OCI-LY7 (cell line): ENCODE measurements at regions not wholly inside any gene's neighbourhood (a gene's known extent, or its start where the extent isn't known, plus 50 kb on each side); places are given as distances from the start of the nearest gene placed in this dataset.

Experiments
- BruUV-seq: library from RNA; stranded (reverse); fragments of 400-500 nt; replicated peaks from 2 replicates; lab custom pipeline; 2021; lab: Mats Ljungman, UMichigan
- CTCF ChIA-PET: fragments of 300-600 bp; sonication (Branson Sonifier 250); formaldehyde crosslinking; loops from one replicate; lab custom pipeline; 2022; ENCODE audit warnings: antibody characterized with exemption; ENCODE audit not compliant: unreplicated experiment; lab: Charles Lee
- POLR2A ChIA-PET: fragments of 300-600 bp; sonication (Branson Sonifier 250); formaldehyde crosslinking; loops from one replicate; lab custom pipeline; 2022; ENCODE audit warnings: antibody characterized with exemption; lab: Charles Lee
- DNase-seq: peaks from one replicate; pipeline ENCODE4 v3.0.0-alpha.2; 2015; ENCODE audit warnings: low spot score
- H2AFZ ChIP-seq: fragments of 200-600 bp; sonication (generic), shearing (Covaris generic); 2 replicates; pipeline ENCODE4 v1.6.1; 2014; ENCODE audit warnings: mild to moderate bottlenecking, antibody characterized with exemption, low read length, moderate library complexity
- H3K27ac ChIP-seq: fragments of 200-600 bp; sonication (generic); 2 replicates; pipeline ENCODE4 v1.5.1; 2014; ENCODE audit warnings: mixed run types, low read depth, mild to moderate bottlenecking, moderate library complexity, low read length, inconsistent platforms; ENCODE audit not compliant: poor library complexity, severe bottlenecking
- H3K36me3 ChIP-seq: fragments of 200-600 bp; sonication (generic); 2 replicates; pipeline ENCODE4 v1.6.1; 2014; ENCODE audit warnings: mild to moderate bottlenecking, antibody characterized with exemption, low read length, moderate library complexity, mixed read lengths; ENCODE audit not compliant: insufficient read depth
- H3K4me1 ChIP-seq: fragments of 200-600 bp; sonication (generic); 2 replicates; pipeline ENCODE4 v1.5.1; 2014; ENCODE audit warnings: mild to moderate bottlenecking, low read length; ENCODE audit not compliant: insufficient read depth, poor library complexity, severe bottlenecking
- H3K4me2 ChIP-seq: fragments of 200-600 bp; sonication (generic); 2 replicates; pipeline ENCODE4 v1.6.1; 2014; ENCODE audit warnings: mild to moderate bottlenecking, low read length
- H3K4me3 ChIP-seq: fragments of 200-600 bp; sonication (generic); 2 replicates; pipeline ENCODE4 v1.5.1; 2014; ENCODE audit warnings: mild to moderate bottlenecking, low read depth, low read length; ENCODE audit not compliant: poor library complexity, severe bottlenecking
- H3K79me2 ChIP-seq: fragments of 200-600 bp; sonication (generic); 2 replicates; pipeline ENCODE4 v1.6.1; 2016; ENCODE audit warnings: low read depth, mild to moderate bottlenecking, low read length, moderate library complexity, mixed read lengths; ENCODE audit not compliant: insufficient read depth
- H3K9me2 ChIP-seq: fragments of 200-600 bp; sonication (generic); 2 replicates; pipeline ENCODE4 v1.6.1; 2016; ENCODE audit warnings: mild to moderate bottlenecking, low read length, mixed read lengths; ENCODE audit not compliant: insufficient read depth
- H3K9me3 ChIP-seq: fragments of 200-600 bp; sonication (generic); 2 replicates; pipeline ENCODE4 v1.6.1; 2014; ENCODE audit warnings: mild to moderate bottlenecking, mixed run types, low read length, mixed read lengths
- H4K20me1 ChIP-seq: fragments of 200-600 bp; sonication (generic); 2 replicates; pipeline ENCODE4 v1.6.1; 2014; ENCODE audit warnings: mild to moderate bottlenecking, antibody characterized with exemption, low read length, moderate library complexity, mixed read lengths; ENCODE audit not compliant: insufficient read depth
- EZH2phosphoT487 ChIP-seq: fragments of 200-600 bp; sonication (generic); IDR thresholded peaks from 2 replicates; pipeline ENCODE4 v1.6.1; 2018; ENCODE audit warnings: low read depth, borderline replicate concordance, mild to moderate bottlenecking, mixed run types, antibody characterized with exemption, low read length, moderate library complexity, mixed read lengths
- intact Hi-C: fragments of 100-400 bp; cut with micrococcal nuclease; formaldehyde crosslinking; loops from one replicate; pipeline ENCODE4 v1.10.0; 2022; ENCODE audit not compliant: unreplicated experiment
- TF ChIP-seq, protein P1 (sequence below): fragments of 200-600 bp; sonication (generic); conservative IDR thresholded peaks from 2 replicates; pipeline ENCODE4 v1.5.1; 2014; ENCODE audit warnings: mild to moderate bottlenecking, antibody characterized with exemption, low read length, moderate library complexity, mixed read lengths

DNA sequence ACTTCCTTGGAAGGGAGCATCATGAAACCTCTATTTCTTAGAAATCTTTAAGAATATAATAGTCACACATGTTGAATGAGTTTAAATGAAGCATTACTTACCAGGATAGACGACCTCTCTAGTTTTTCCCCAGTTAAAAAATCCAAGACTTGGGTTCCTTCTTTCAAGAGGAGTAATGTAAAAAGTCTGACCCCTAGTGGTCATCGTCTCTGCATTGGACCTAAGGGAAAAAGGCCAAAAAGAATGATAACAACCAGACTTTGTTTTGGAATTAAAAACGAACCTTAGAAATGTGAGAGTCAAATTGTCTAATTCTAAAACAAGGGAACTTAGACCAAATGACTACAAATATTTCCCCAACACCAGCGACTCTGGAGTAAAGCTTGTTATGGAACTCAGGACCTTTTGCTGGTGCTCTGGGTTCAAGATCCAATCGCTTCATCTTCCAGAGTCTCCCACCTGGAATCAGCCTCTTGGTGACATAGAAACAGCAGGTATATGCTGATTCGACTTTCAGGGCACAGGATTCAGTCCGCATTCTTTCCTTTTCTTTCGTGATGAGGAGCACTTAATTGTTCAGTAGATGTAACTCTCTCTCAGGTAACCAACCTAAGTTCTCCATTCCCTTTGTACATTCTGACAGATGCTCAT, 214.8 kb upstream of the TPRG1 start:
- POLR2A ChIA-PET: interaction anchor here (0.9 to 1.0 kb wide), 2 partner anchors 11 to 865 kb away, joined by 3 read pairs; no protein-coding TSS in a partner anchor

DNA sequence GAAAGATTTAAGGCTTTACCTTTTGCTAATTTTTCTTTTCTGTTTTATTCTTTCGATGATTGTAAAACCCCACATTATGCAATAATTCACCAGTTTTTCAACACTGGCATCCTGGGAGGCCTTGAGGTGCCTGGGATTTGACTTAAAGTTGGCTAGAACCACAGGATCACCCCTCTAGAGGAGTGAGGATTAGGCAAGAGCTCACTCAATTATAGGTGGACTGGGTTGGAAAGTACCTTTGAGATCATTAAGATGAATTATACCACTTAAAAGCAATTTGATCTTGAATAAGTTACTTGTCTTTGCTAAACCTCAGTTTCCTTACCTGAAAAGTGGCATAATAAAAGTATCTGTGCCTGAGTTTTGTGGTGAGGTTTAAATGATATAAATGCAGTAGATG, 212.8 kb upstream of the TPRG1 start:
- H3K36me3 ChIP-seq: no peaks in the 10 kb centered on the region
- DNase-seq: no peak
- H3K9me3 ChIP-seq: no peaks in the 10 kb centered on the region
- no peak overlapping the region for H3K4me3 ChIP-seq
- POLR2A ChIA-PET: interaction anchor here (0.6 kb wide), 1 partner anchor 246 kb away, joined by 3 read pairs; no protein-coding TSS in a partner anchor
- BruUV-seq: no TSS peak
- H3K9me2 ChIP-seq: no peaks in the 10 kb centered on the region
- H4K20me1 ChIP-seq: no peaks in the 10 kb centered on the region
- no peak overlapping the region for H2AFZ ChIP-seq
- TF ChIP-seq, protein P1, sequence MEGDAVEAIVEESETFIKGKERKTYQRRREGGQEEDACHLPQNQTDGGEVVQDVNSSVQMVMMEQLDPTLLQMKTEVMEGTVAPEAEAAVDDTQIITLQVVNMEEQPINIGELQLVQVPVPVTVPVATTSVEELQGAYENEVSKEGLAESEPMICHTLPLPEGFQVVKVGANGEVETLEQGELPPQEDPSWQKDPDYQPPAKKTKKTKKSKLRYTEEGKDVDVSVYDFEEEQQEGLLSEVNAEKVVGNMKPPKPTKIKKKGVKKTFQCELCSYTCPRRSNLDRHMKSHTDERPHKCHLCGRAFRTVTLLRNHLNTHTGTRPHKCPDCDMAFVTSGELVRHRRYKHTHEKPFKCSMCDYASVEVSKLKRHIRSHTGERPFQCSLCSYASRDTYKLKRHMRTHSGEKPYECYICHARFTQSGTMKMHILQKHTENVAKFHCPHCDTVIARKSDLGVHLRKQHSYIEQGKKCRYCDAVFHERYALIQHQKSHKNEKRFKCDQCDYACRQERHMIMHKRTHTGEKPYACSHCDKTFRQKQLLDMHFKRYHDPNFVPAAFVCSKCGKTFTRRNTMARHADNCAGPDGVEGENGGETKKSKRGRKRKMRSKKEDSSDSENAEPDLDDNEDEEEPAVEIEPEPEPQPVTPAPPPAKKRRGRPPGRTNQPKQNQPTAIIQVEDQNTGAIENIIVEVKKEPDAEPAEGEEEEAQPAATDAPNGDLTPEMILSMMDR: no peak
- no peak for TF ChIP-seq EZH2phosphoT487
- CTCF ChIA-PET: no interaction called here
- no peak overlapping the region for H3K4me2 ChIP-seq
- peaks cover 9% of the 10 kb centered on the region for H3K4me1 ChIP-seq
- no peaks in the 10 kb centered on the region for H3K79me2 ChIP-seq
- H3K27ac ChIP-seq: no peak overlapping the region
- intact Hi-C loops: loop anchor here (5.0 to 10.0 kb wide), 5 partner anchors 207 to 1247 kb away; no protein-coding TSS in a partner anchor

More for the DNA sequence above, 214.8 kb upstream of the TPRG1 start:
- BruUV-seq: no TSS peak
- H4K20me1 ChIP-seq: no peaks in the 10 kb centered on the region
- TF ChIP-seq, protein P1: peak; percentile 97
- no peak for TF ChIP-seq EZH2phosphoT487
- peaks cover 12% of the 10 kb centered on the region for H3K4me1 ChIP-seq
- H3K79me2 ChIP-seq: no peaks in the 10 kb centered on the region
- CTCF ChIA-PET: interaction anchor here (0.9 kb wide), 1 partner anchor 862 kb away, joined by 4 read pairs; no protein-coding TSS in a partner anchor
- no peak overlapping the region for H3K4me2 ChIP-seq
- H3K4me3 ChIP-seq: no peak overlapping the region
- H3K36me3 ChIP-seq: no peaks in the 10 kb centered on the region
- H2AFZ ChIP-seq: no peak overlapping the region
- peak; percentile 74 for DNase-seq
- intact Hi-C loops: loop anchor here (5.0 to 10.0 kb wide), 5 partner anchors 205 to 1245 kb away; no protein-coding TSS in a partner anchor
- H3K9me3 ChIP-seq: no peaks in the 10 kb centered on the region
- no peak overlapping the region for H3K27ac ChIP-seq
- no peaks in the 10 kb centered on the region for H3K9me2 ChIP-seq
